ENCODE measurements at regions not wholly inside any gene's neighbourhood (a gene's known extent, or its start where the extent isn't known, plus 50 kb on each side); places are given as distances from the start of the nearest gene placed in this dataset.

GRCh38 chr6:4304927-4305455 lies 169.6 kb upstream of the ECI2 start:
- no peak for ATAC-seq
- Histone ChIP-seq H3K36me3 (no peaks in the 10 kb centered on the region), H3K4me3 (no peak overlapping the region), H3K9me3 (no peaks in the 10 kb centered on the region), H3K4me1 (no peaks in the 10 kb centered on the region), H3K27me3 (ENCODE audit: low read depth) (no peaks in the 10 kb centered on the region), H3K27ac (no peak overlapping the region)
- TF ChIP-seq, protein P1, sequence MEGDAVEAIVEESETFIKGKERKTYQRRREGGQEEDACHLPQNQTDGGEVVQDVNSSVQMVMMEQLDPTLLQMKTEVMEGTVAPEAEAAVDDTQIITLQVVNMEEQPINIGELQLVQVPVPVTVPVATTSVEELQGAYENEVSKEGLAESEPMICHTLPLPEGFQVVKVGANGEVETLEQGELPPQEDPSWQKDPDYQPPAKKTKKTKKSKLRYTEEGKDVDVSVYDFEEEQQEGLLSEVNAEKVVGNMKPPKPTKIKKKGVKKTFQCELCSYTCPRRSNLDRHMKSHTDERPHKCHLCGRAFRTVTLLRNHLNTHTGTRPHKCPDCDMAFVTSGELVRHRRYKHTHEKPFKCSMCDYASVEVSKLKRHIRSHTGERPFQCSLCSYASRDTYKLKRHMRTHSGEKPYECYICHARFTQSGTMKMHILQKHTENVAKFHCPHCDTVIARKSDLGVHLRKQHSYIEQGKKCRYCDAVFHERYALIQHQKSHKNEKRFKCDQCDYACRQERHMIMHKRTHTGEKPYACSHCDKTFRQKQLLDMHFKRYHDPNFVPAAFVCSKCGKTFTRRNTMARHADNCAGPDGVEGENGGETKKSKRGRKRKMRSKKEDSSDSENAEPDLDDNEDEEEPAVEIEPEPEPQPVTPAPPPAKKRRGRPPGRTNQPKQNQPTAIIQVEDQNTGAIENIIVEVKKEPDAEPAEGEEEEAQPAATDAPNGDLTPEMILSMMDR (IDR thresholded peaks at IDR 0.05): no peak
- intact Hi-C loops (cut with DNase I): no loop called here
- no peak for DNase-seq

DNA sequence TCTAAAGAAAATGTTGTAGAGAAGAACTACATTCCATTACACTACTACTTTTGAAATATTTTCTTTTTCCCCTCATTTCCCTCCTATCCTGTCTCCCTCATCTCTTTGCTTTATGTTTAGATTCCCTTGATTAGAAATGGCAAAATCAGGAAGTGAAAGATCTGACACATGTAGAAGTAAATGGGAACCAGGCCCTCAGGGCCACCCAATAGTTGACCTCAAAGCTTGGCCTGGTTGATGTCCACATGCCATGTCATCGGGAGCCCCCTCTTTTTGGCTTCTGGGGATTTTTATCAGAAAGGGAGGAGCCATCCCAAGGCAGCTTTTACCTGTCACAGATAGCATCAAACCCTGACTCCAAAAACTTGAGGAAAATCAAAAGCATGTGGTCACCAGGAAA lies 168.3 kb upstream of the ECI2 start:
- intact Hi-C loops (cut with DNase I): no loop called here
- Histone ChIP-seq H3K9me3 (no peaks in the 10 kb centered on the region), H3K36me3 (no peaks in the 10 kb centered on the region), H3K4me1 (no peaks in the 10 kb centered on the region), H3K4me3 (no peak overlapping the region), H3K27ac (no peak overlapping the region), H3K27me3 (ENCODE audit: low read depth) (no peaks in the 10 kb centered on the region)
- no peak for DNase-seq
- no peak for ATAC-seq
- TF ChIP-seq, protein P1 (IDR thresholded peaks at IDR 0.05): no peak

DNA sequence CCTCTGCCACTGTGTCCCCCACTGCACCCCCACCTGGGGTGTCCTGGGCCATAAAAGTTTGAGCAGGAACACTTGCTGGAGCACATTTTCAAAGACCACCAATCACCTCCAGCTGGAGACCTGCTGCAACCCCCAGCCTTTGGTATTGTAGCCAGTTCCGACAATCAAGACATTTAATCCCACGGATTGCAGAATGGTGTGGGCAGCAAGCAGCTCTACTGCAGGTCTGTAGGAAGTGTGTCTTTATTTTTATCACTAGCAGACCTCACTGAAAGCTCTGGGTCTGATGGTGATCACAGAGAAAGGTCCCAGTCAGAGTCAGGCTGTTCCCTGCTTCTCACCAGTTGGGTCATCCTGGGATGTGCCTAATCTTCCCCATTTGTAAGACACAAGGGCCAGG lies 167.1 kb upstream of the ECI2 start:
- no peaks in the 10 kb centered on the region for H3K9me3 ChIP-seq
- TF ChIP-seq, protein P1 (IDR thresholded peaks at IDR 0.05): no peak
- H3K4me1 ChIP-seq: no peaks in the 10 kb centered on the region
- no peak overlapping the region for H3K4me3 ChIP-seq
- no peak for DNase-seq
- intact Hi-C loops (cut with DNase I): no loop called here
- ATAC-seq: no peak
- no peaks in the 10 kb centered on the region for H3K36me3 ChIP-seq
- no peaks in the 10 kb centered on the region for H3K27me3 ChIP-seq (ENCODE audit: low read depth)
- H3K27ac ChIP-seq: no peak overlapping the region

- no peak overlapping the region for H3K4me3 ChIP-seq
- no peaks in the 10 kb centered on the region for H3K27me3 ChIP-seq (ENCODE audit: low read depth)
- TF ChIP-seq, protein P1 (IDR thresholded peaks at IDR 0.05): no peak
- H3K36me3 ChIP-seq: no peaks in the 10 kb centered on the region
- H3K9me3 ChIP-seq: no peaks in the 10 kb centered on the region
- H3K4me1 ChIP-seq: no peaks in the 10 kb centered on the region
- DNase-seq (no peak), ATAC-seq (no peak)
- no peak overlapping the region for H3K27ac ChIP-seq
- intact Hi-C loops (cut with DNase I): no loop called here
Observed at GRCh38 chr6:4301871-4302270, 166.5 kb upstream of the ECI2 start.

DNA sequence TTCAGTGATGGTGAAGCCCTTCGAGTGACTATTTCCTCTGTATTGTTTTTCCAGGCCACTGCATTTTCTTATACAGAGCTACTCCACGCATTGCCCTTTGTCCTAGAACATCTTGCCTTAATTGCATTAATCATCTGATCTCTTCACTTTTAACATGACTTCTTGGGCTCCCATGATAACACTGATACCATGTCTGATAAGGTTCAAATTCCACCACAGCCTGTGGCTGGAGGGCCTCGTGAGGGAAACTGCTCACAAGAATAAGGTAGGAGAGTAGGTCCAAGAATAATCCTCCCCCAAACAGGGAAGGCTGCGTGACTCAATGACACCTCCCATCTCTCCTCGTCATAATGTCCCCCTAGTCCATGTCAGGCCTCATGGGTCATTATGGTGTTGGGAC lies 165.5 kb upstream of the ECI2 start:
- H3K36me3 ChIP-seq: no peaks in the 10 kb centered on the region
- DNase-seq (no peak), ATAC-seq (no peak)
- no peak overlapping the region for H3K4me3 ChIP-seq
- intact Hi-C loops (cut with DNase I): no loop called here
- H3K27me3 ChIP-seq (ENCODE audit: low read depth): no peaks in the 10 kb centered on the region
- no peaks in the 10 kb centered on the region for H3K4me1 ChIP-seq
- TF ChIP-seq, protein P1 (IDR thresholded peaks at IDR 0.05): no peak
- no peak overlapping the region for H3K27ac ChIP-seq
- no peaks in the 10 kb centered on the region for H3K9me3 ChIP-seq

- TF ChIP-seq, protein P1 (IDR thresholded peaks at IDR 0.05): no peak
- no peak for ATAC-seq
- no peaks in the 10 kb centered on the region for H3K27me3 ChIP-seq (ENCODE audit: low read depth)
- H3K27ac ChIP-seq: no peak overlapping the region
- H3K4me3 ChIP-seq: no peak overlapping the region
- H3K36me3 ChIP-seq: no peaks in the 10 kb centered on the region
- no peaks in the 10 kb centered on the region for H3K4me1 ChIP-seq
- intact Hi-C loops (cut with DNase I): no loop called here
- no peaks in the 10 kb centered on the region for H3K9me3 ChIP-seq
- DNase-seq: no peak
Observed at GRCh38 chr6:4299476-4299875, 164.1 kb upstream of the ECI2 start.
